ENCODE measurements at regions not wholly inside any gene's neighbourhood (a gene's known extent, or its start where the extent isn't known, plus 50 kb on each side); places are given as distances from the start of the nearest gene placed in this dataset.
A peak's percentile ranks its signal among the peaks of the same experiment; 100 is the strongest.

GRCh38 chr22:26849575-26849974 lies 192.2 kb downstream of the MIAT start:
- no peaks in the 10 kb centered on the region for H3K27me3 ChIP-seq
- TF ChIP-seq POLR2AphosphoS5 (IDR thresholded peaks at IDR 0.05) (no peak), CTCF (IDR thresholded peaks at IDR 0.05) (no peak), EP300 (IDR thresholded peaks at IDR 0.05) (no peak), POLR2A (IDR thresholded peaks at IDR 0.05) (no peak)
- DNase-seq (ENCODE audit: low spot score in 2 of 2): peak in 1 of 2 donors; percentile 4
- H3K36me3 ChIP-seq: no peaks in the 10 kb centered on the region
- 94% methylated on average over 4 of the region's 4 CpGs for WGBS
- no peaks in the 10 kb centered on the region for H3K9me3 ChIP-seq
- H3K4me1 ChIP-seq: no peaks in the 10 kb centered on the region
- H3K27ac ChIP-seq: no peak overlapping the region
- no peak overlapping the region for H3K4me3 ChIP-seq

GRCh38 chr22:26851125-26851524 lies 193.7 kb downstream of the MIAT start:
- Histone ChIP-seq H3K36me3 (no peaks in the 10 kb centered on the region), H3K4me1 (no peaks in the 10 kb centered on the region), H3K9me3 (no peaks in the 10 kb centered on the region), H3K27me3 (no peaks in the 10 kb centered on the region), H3K4me3 (no peak overlapping the region), H3K27ac (no peak overlapping the region)
- DNase-seq (ENCODE audit: low spot score in 2 of 2): no peak
- no peak for TF ChIP-seq POLR2A (IDR thresholded peaks at IDR 0.05)
- no peak for TF ChIP-seq CTCF (IDR thresholded peaks at IDR 0.05)
- TF ChIP-seq EP300 (IDR thresholded peaks at IDR 0.05): no peak
- no peak for TF ChIP-seq POLR2AphosphoS5 (IDR thresholded peaks at IDR 0.05)
- WGBS: 67% methylated on average over 1 of the region's 1 CpG

- 60% methylated on average over 6 of the region's 6 CpGs for WGBS
- H3K4me3 ChIP-seq: no peak overlapping the region
- no peaks in the 10 kb centered on the region for H3K36me3 ChIP-seq
- no peaks in the 10 kb centered on the region for H3K9me3 ChIP-seq
- TF ChIP-seq EP300 (IDR thresholded peaks at IDR 0.05) (no peak), POLR2AphosphoS5 (IDR thresholded peaks at IDR 0.05) (no peak), CTCF (IDR thresholded peaks at IDR 0.05) (no peak)
- H3K4me1 ChIP-seq: no peaks in the 10 kb centered on the region
- no peak for DNase-seq (ENCODE audit: low spot score in 2 of 2)
- no peak overlapping the region for H3K27ac ChIP-seq
- no peaks in the 10 kb centered on the region for H3K27me3 ChIP-seq
Observed at GRCh38 chr22:26852176-26852575, 194.8 kb downstream of the MIAT start.

- DNase-seq (ENCODE audit: low spot score in 2 of 2): no peak
- WGBS: 88% methylated on average over 4 of the region's 4 CpGs
- no peak overlapping the region for H3K4me3 ChIP-seq
- no peaks in the 10 kb centered on the region for H3K27me3 ChIP-seq
- no peak overlapping the region for H3K27ac ChIP-seq
- no peaks in the 10 kb centered on the region for H3K36me3 ChIP-seq
- no peaks in the 10 kb centered on the region for H3K4me1 ChIP-seq
- TF ChIP-seq EP300 (IDR thresholded peaks at IDR 0.05) (no peak), POLR2AphosphoS5 (IDR thresholded peaks at IDR 0.05) (no peak), CTCF (IDR thresholded peaks at IDR 0.05) (no peak), POLR2A (IDR thresholded peaks at IDR 0.05) (no peak)
- no peaks in the 10 kb centered on the region for H3K9me3 ChIP-seq
Observed at GRCh38 chr22:26853071-26853470, 195.7 kb downstream of the MIAT start.

- no peak for DNase-seq (ENCODE audit: low spot score in 2 of 2)
- Histone ChIP-seq H3K36me3 (no peaks in the 10 kb centered on the region), H3K27me3 (no peaks in the 10 kb centered on the region), H3K4me1 (no peaks in the 10 kb centered on the region), H3K27ac (no peak overlapping the region), H3K4me3 (no peak overlapping the region), H3K9me3 (no peaks in the 10 kb centered on the region)
- 90% methylated on average over 2 of the region's 2 CpGs for whole genome bisulfite sequencing
- no peak for TF ChIP-seq CTCF (IDR thresholded peaks at IDR 0.05)
- no peak for TF ChIP-seq EP300 (IDR thresholded peaks at IDR 0.05)
- TF ChIP-seq POLR2A (IDR thresholded peaks at IDR 0.05): no peak
- no peak for TF ChIP-seq POLR2AphosphoS5 (IDR thresholded peaks at IDR 0.05)
Observed at GRCh38 chr22:26853495-26853894, 196.1 kb downstream of the MIAT start.

Data from suprapubic skin (tissue), 4 donors.